WTC11 (cell line): ENCODE measurements at regions not wholly inside any gene's neighbourhood (a gene's known extent, or its start where the extent isn't known, plus 50 kb on each side); places are given as distances from the start of the nearest gene placed in this dataset.

ENCODE experiments used
- ATAC-seq: fragments of 200-7000 bp; cut with Tn5 transposase; 2 replicates; pipeline ENCODE4 v1.10.0; 2021; ENCODE audit warnings: mild to moderate bottlenecking, moderate library complexity
- CTCF ChIA-PET: fragments of 300-600 bp; sonication (Branson Sonifier 250); formaldehyde crosslinking; loops from one replicate; lab custom pipeline; 2021; ENCODE audit warnings: antibody characterized with exemption; lab: Charles Lee
- POLR2A ChIA-PET: fragments of 350-600 bp; sonication (Branson Sonifier 250); formaldehyde crosslinking; loops from one replicate; lab custom pipeline; 2021; ENCODE audit warnings: antibody characterized with exemption; lab: Charles Lee
- DNase-seq: peaks from one replicate; pipeline ENCODE4 v3.0.0; 2021; ENCODE audit warnings: low spot score
- H3K27ac Mint-ChIP-seq: 2 replicates; pipeline ENCODE4 v1.8.0; 2021; ENCODE audit warnings: mixed read lengths
- H3K27me3 Mint-ChIP-seq: 2 replicates; pipeline ENCODE4 v1.8.0; 2021; ENCODE audit warnings: low read depth, mild to moderate bottlenecking, moderate library complexity, mixed read lengths
- H3K36me3 Mint-ChIP-seq: 2 replicates; pipeline ENCODE4 v1.8.0; 2021; ENCODE audit warnings: mixed read lengths
- H3K4me1 Mint-ChIP-seq: 2 replicates; pipeline ENCODE4 v1.8.0; 2022; ENCODE audit warnings: mixed read lengths
- H3K4me3 Mint-ChIP-seq: 2 replicates; pipeline ENCODE4 v1.8.0; 2021; ENCODE audit warnings: mild to moderate bottlenecking, moderate library complexity, mixed read lengths
- H3K9me3 Mint-ChIP-seq: 2 replicates; pipeline ENCODE4 v1.8.0; 2021; ENCODE audit warnings: mixed read lengths
- AR ChIP-seq: fragments of 250-450 bp; sonication (Bioruptor Pico); IDR thresholded peaks from 2 replicates; pipeline ENCODE4 v1.9.0; 2021; ENCODE audit warnings: mild to moderate bottlenecking
- ATF1 ChIP-seq: sonication (generic); formaldehyde crosslinking; IDR thresholded peaks from 2 replicates; pipeline ENCODE4 v1.8.1; 2023; ENCODE audit warnings: mild to moderate bottlenecking, moderate library complexity, missing genetic modification reagents
- CREM ChIP-seq: sonication (generic); formaldehyde crosslinking; IDR thresholded peaks from 2 replicates; pipeline ENCODE4 v1.8.1; 2022; ENCODE audit warnings: mild to moderate bottlenecking, missing genetic modification reagents, moderate library complexity
- E2F4 ChIP-seq: sonication (generic); formaldehyde crosslinking; IDR thresholded peaks from 2 replicates; pipeline ENCODE4 v1.8.1; 2022; ENCODE audit warnings: low read depth, mild to moderate bottlenecking, moderate library complexity, missing genetic modification reagents, borderline replicate concordance
- ERG ChIP-seq: fragments of 250-450 bp; sonication (Bioruptor Pico); IDR thresholded peaks from 2 replicates; pipeline ENCODE4 v1.8.0; 2021; ENCODE audit warnings: mild to moderate bottlenecking
- MLX ChIP-seq: sonication (generic); formaldehyde crosslinking; IDR thresholded peaks from 2 replicates; pipeline ENCODE4 v1.8.1; 2023; ENCODE audit warnings: mild to moderate bottlenecking, missing genetic modification reagents, moderate library complexity
- NFYB ChIP-seq: sonication (generic); formaldehyde crosslinking; conservative IDR thresholded peaks from 2 replicates; pipeline ENCODE4 v1.8.0; 2022; ENCODE audit warnings: low read depth, missing genetic modification reagents
- RELA ChIP-seq: sonication (generic); formaldehyde crosslinking; IDR thresholded peaks from 2 replicates; pipeline ENCODE4 v1.8.1; 2022; ENCODE audit warnings: missing genetic modification reagents, mild to moderate bottlenecking, borderline replicate concordance
- SOX15 ChIP-seq: fragments of 250-450 bp; sonication (Bioruptor Pico); IDR thresholded peaks from 2 replicates; pipeline ENCODE4 v1.9.0; 2021; ENCODE audit warnings: mild to moderate bottlenecking
- TEAD4 ChIP-seq: sonication (generic); formaldehyde crosslinking; IDR thresholded peaks from 2 replicates; pipeline ENCODE4 v1.8.0; 2022; ENCODE audit warnings: mild to moderate bottlenecking, missing genetic modification reagents
- ZBTB21 ChIP-seq: sonication (generic); formaldehyde crosslinking; IDR thresholded peaks from 2 replicates; pipeline ENCODE4 v1.8.1; 2023; ENCODE audit warnings: mild to moderate bottlenecking, missing genetic modification reagents, borderline replicate concordance
- ZMAT4 ChIP-seq: fragments of 250-450 bp; sonication (Bioruptor Pico); IDR thresholded peaks from 2 replicates; pipeline ENCODE4 v1.9.0; 2021; ENCODE audit warnings: mild to moderate bottlenecking
- ZNF219 ChIP-seq: sonication (generic); formaldehyde crosslinking; IDR thresholded peaks from 2 replicates; pipeline ENCODE4 v1.8.0; 2023; ENCODE audit warnings: missing genetic modification reagents, mild to moderate bottlenecking, borderline replicate concordance
- ZNF281 ChIP-seq: sonication (generic); formaldehyde crosslinking; IDR thresholded peaks from 2 replicates; pipeline ENCODE4 v1.8.0; 2023; ENCODE audit warnings: mild to moderate bottlenecking, missing genetic modification reagents
- ZNF416 ChIP-seq: fragments of 250-450 bp; sonication (Bioruptor Pico); IDR thresholded peaks from 2 replicates; pipeline ENCODE4 v1.9.0; 2021; ENCODE audit warnings: mild to moderate bottlenecking, inconsistent platforms
- ZSCAN18 ChIP-seq: fragments of 250-450 bp; sonication (Bioruptor Pico); IDR thresholded peaks from 2 replicates; pipeline ENCODE4 v2.1.2; 2022; ENCODE audit warnings: mild to moderate bottlenecking, moderate library complexity

GRCh38 chr2:55116966-55117365 lies 66.7 kb upstream of the RTN4 start:
- TF ChIP-seq AR (CRISPR knock-in tag) (no peak), SOX15 (CRISPR knock-in tag) (no peak), ERG (CRISPR knock-in tag) (no peak), TEAD4 (no peak), RELA (CRISPR knock-in tag) (no peak), ZNF219 (CRISPR knock-in tag) (no peak), E2F4 (no peak)
- Mint-ChIP-seq H3K36me3 (no peaks in the 10 kb centered on the region), H3K27ac (no peak overlapping the region), H3K4me1 (peaks cover 24% of the 10 kb centered on the region), H3K9me3 (no peaks in the 10 kb centered on the region), H3K4me3 (no peak overlapping the region), H3K27me3 (no peaks in the 10 kb centered on the region)
- ChIA-PET POLR2A (interaction anchor here (0.7 kb wide), 1 partner anchor 16 kb away, joined by 3 read pairs; no protein-coding TSS in a partner anchor), CTCF (no interaction called here)
- DNase-seq, result no peak
- ATAC-seq, result no peak

GRCh38 chr2:55116598-55116964 lies 66.3 kb upstream of the RTN4 start:
- POLR2A ChIA-PET, result interaction anchor here (0.7 to 1.4 kb wide), 3 partner anchors 15 to 66 kb away, joined by 3 to 7 read pairs (median 3); partner anchors contain the start of gene RTN4
- no peaks in the 10 kb centered on the region for H3K36me3 Mint-ChIP-seq
- H3K4me3 Mint-ChIP-seq, result no peak overlapping the region
- H3K9me3 Mint-ChIP-seq, result no peaks in the 10 kb centered on the region
- no peak for ATAC-seq
- CTCF ChIA-PET, result interaction anchor here (0.6 kb wide), 1 partner anchor 1002 kb away, joined by 7 read pairs; no protein-coding TSS in a partner anchor
- DNase-seq, result no peak
- no peaks in the 10 kb centered on the region for H3K27me3 Mint-ChIP-seq
- peaks cover 28% of the 10 kb centered on the region for H3K4me1 Mint-ChIP-seq
- H3K27ac Mint-ChIP-seq, result no peak overlapping the region
- TF ChIP-seq ZNF281 (CRISPR knock-in tag), result no peak
- TF ChIP-seq MLX (CRISPR knock-in tag), result no peak
- TF ChIP-seq CREM (CRISPR knock-in tag), result no peak
- TF ChIP-seq ZNF416, result no peak
- TF ChIP-seq ZSCAN18 (CRISPR knock-in tag), result no peak
- TF ChIP-seq ZMAT4 (CRISPR knock-in tag), result no peak
- TF ChIP-seq NFYB (CRISPR knock-in tag), result no peak
- no peak for TF ChIP-seq ZBTB21
- TF ChIP-seq ATF1 (CRISPR knock-in tag), result no peak
